ENCODE measurements at regions not wholly inside any gene's neighbourhood (a gene's known extent, or its start where the extent isn't known, plus 50 kb on each side); places are given as distances from the start of the nearest gene placed in this dataset.

- FAIRE-seq (no peak), DNase-seq (ENCODE audit: insufficient read length, low spot score) (no peak)
- TF ChIP-seq, protein P1, sequence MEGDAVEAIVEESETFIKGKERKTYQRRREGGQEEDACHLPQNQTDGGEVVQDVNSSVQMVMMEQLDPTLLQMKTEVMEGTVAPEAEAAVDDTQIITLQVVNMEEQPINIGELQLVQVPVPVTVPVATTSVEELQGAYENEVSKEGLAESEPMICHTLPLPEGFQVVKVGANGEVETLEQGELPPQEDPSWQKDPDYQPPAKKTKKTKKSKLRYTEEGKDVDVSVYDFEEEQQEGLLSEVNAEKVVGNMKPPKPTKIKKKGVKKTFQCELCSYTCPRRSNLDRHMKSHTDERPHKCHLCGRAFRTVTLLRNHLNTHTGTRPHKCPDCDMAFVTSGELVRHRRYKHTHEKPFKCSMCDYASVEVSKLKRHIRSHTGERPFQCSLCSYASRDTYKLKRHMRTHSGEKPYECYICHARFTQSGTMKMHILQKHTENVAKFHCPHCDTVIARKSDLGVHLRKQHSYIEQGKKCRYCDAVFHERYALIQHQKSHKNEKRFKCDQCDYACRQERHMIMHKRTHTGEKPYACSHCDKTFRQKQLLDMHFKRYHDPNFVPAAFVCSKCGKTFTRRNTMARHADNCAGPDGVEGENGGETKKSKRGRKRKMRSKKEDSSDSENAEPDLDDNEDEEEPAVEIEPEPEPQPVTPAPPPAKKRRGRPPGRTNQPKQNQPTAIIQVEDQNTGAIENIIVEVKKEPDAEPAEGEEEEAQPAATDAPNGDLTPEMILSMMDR (IDR thresholded peaks at IDR 0.05; ENCODE audit: insufficient read depth, missing control alignments), result no peak
These were observed 107.8 kb downstream of the BMP4 start for GRCh38 chr14:53848854-53849253.

GRCh38 chr14:53847881-53848280, 108.7 kb downstream of the BMP4 start:
- TF ChIP-seq, protein P1 (IDR thresholded peaks at IDR 0.05; ENCODE audit: insufficient read depth, missing control alignments), result no peak
- FAIRE-seq (no peak), DNase-seq (ENCODE audit: insufficient read length, low spot score) (no peak)

GRCh38 chr14:53847057-53847456, 109.6 kb downstream of the BMP4 start:
- FAIRE-seq, result no peak

DNA sequence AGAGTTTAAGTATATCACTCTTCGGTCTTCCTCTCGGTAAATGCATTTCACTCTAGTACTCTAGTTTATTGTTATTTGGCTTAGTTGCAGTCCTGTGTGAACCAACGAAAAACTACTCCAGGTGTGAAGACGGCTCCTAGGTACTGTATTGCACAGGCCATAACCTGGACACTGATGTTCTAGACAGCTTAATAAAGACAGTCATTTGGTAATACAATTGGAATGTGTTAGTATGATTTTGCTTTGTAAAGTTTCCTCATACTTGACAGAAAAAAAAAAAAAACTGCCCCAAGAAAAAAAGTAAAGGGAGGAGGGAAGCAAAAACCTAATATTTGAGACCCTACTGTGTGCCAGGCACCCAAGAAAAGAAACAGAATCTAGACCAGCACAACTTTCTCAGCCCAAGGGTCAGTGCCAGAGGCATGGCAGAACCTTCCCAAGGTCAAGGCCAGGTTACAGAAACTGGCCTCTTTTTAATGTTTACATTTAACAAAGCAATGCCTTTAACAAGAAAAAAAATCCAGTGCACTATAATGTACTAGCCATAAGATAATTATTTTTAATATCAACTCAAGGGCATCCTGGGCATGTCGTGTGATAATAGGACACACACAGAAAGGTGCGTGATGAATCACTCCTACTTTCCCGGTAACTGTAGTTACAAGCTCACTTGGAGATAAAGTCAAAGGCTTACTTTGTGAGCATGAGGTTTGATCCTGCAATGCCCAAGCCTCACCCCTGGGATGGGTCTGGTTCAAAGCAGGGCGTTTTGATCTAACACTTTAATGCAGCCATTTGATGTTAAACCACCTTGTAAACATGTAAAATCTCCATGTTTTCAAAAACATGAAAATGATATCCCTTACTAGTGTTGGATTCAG, 110.6 kb downstream of the BMP4 start:
- TF ChIP-seq, protein P1 (IDR thresholded peaks at IDR 0.05; ENCODE audit: insufficient read depth, missing control alignments), result no peak
- no peak for DNase-seq (ENCODE audit: insufficient read length, low spot score)
- no peak for FAIRE-seq

More at GRCh38 chr14:53847057-53847456, 109.6 kb downstream of the BMP4 start:
- no peak for DNase-seq (ENCODE audit: insufficient read length, low spot score)
- TF ChIP-seq, protein P1 (IDR thresholded peaks at IDR 0.05; ENCODE audit: insufficient read depth, missing control alignments), result no peak

GRCh38 chr14:53842938-53843337, 113.7 kb downstream of the BMP4 start:
- DNase-seq (ENCODE audit: insufficient read length, low spot score), result no peak
- TF ChIP-seq, protein P1 (IDR thresholded peaks at IDR 0.05; ENCODE audit: insufficient read depth, missing control alignments), result no peak

DNA sequence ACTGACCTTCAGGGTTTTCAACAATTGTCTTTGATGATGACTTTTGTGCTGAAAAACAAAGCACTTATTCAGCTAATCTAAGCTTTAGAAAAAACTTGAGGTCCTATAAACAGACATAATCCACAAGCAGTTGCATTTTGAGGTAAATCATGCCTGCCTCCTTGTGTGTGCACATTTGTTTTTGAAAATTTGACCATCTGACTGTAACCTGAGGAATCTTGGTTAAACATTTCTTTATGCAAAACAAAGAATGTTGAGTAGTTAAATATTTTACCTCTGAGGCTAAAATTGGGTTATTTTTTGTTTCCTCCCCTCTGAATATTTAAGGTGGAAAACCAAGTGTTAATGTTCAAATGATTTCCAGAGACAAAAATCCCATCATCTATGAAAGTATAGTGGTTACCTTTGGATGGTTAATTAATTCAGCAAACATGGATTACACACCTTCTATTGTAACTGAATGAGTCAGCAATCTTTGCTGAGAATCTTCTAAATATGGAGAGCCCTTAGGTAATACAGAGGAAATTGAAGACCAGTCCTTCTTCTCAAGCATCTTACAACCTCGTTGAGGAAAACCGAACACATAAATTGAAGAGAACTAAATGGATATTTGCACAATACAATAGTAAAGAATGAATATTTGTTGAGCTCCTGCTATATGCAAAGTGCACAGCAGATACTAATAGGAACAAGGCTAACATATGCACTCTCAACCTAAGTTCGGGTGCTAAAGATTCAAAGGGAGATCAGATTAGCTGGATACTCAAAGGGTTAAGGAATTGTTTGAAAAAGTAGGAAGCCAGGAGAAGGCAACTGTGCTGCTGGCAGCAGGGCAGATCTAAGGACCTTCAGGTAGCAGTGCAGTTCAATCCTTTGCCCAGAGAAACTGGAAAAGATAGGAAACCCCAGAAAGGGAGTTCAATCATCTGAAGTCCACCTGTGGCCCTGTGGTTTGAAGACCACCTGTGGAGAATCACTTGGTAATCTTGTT, 115.2 kb downstream of the BMP4 start:
- DNase-seq (ENCODE audit: insufficient read length, low spot score) (no peak), FAIRE-seq (no peak)
- TF ChIP-seq, protein P1 (IDR thresholded peaks at IDR 0.05; ENCODE audit: insufficient read depth, missing control alignments), result no peak

More at GRCh38 chr14:53842938-53843337, 113.7 kb downstream of the BMP4 start:
- FAIRE-seq, result no peak

Data from D721Med (cell line).